ENCODE measurements at regions not wholly inside any gene's neighbourhood (a gene's known extent, or its start where the extent isn't known, plus 50 kb on each side); places are given as distances from the start of the nearest gene placed in this dataset.

DNA sequence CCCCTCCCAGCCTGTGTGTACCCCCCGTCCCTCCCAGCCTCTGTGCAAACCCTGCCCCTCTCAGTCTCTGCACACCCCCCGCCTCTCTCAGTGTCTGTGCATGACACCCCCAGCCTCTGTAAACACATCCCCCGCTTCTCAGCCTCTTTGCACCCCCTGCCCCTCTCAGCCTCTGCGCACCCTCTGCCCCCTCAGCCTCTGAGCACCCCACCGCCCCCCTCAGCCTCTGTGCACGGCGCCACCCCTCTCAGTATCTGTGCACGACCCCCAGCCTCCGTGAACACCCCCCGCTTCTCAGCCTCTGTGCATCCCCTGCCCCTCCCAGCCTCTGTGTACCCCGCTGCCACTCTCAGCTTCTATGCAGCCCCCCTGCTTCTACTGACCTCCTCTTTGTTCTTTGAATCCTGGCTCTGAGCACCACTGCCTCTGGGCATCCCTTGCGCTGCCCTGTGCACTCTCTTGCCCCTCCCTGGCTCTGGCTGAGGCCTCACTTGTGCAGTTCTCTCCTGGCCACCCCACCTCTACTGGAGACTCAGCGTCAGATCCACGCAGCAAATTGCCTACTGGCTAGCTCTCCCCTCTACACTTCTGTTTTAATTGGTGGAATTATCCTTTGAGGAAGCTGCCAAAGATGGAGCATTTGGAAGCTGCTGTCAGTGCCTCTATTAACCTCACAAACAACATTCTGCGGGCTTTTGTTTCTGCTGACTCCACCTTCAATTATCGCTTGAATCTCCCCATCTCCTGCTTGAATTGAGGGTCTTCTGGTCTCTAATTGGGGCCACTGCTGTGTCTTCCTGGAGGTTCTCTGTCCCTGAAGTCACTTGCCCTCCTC lies 838.6 kb downstream of the TBC1D22A start:
- DNase-seq (no peak), ATAC-seq (no peak)
- intact Hi-C loops (cut with DNase I) = no loop called here
- Histone ChIP-seq H3K4me3 (no peak overlapping the region), H3K4me1 (no peaks in the 10 kb centered on the region), H3K27ac (no peak overlapping the region), H3K36me3 (no peaks in the 10 kb centered on the region), H3K27me3 (peaks cover 0 to 30% of the 10 kb centered on the region in 2 donors), H3K9me3 (no peaks in the 10 kb centered on the region)
- TF ChIP-seq, protein P1, sequence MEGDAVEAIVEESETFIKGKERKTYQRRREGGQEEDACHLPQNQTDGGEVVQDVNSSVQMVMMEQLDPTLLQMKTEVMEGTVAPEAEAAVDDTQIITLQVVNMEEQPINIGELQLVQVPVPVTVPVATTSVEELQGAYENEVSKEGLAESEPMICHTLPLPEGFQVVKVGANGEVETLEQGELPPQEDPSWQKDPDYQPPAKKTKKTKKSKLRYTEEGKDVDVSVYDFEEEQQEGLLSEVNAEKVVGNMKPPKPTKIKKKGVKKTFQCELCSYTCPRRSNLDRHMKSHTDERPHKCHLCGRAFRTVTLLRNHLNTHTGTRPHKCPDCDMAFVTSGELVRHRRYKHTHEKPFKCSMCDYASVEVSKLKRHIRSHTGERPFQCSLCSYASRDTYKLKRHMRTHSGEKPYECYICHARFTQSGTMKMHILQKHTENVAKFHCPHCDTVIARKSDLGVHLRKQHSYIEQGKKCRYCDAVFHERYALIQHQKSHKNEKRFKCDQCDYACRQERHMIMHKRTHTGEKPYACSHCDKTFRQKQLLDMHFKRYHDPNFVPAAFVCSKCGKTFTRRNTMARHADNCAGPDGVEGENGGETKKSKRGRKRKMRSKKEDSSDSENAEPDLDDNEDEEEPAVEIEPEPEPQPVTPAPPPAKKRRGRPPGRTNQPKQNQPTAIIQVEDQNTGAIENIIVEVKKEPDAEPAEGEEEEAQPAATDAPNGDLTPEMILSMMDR (IDR thresholded peaks at IDR 0.05) = no peak

DNA sequence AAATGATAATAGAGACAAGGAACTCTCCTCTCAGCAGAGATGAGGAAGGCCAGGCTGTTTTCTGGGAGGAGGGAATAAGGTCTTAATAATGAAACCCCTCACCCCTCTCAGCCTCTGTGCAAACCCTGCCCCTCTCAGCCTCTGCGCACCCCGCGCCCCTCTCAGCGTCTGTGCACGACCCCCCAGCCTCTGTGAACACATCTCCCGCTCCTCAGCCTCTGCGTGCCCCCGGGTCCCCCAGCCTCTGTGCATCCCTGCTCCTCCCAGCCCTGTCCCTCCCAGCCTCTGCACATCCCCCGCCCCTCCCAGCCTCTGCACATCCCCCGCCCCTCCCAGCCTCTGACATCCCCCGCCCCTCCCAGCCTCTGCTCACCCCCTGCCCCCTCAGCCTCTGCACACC lies 837.8 kb downstream of the TBC1D22A start:
- Histone ChIP-seq H3K27ac (no peak overlapping the region), H3K4me3 (no peak overlapping the region), H3K27me3 (peaks cover 0 to 23% of the 10 kb centered on the region in 2 donors), H3K9me3 (no peaks in the 10 kb centered on the region), H3K36me3 (no peaks in the 10 kb centered on the region), H3K4me1 (no peaks in the 10 kb centered on the region)
- ATAC-seq = no peak
- intact Hi-C loops (cut with DNase I) = no loop called here
- TF ChIP-seq, protein P1 (IDR thresholded peaks at IDR 0.05) = no peak
- no peak for DNase-seq

DNA sequence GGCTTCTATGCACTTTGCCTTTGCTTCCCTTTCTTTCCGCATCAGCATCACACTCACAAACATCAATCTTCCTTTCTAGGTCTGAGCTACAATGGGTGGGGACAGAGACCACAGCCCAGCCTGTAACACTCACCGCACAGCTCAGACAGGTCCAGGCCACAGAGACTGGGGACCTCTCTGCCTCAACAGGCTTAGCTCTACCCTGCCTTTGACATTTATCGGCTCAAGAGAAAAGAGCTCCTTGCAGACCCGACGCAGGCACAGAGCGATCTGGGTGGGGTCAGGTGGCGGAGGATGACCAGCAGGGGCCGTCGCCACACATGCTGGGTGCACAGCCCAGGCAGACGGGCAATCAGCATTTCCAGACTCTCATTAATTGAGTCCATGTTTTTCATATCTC lies 837.3 kb downstream of the TBC1D22A start:
- H3K4me3 ChIP-seq = no peak overlapping the region
- intact Hi-C loops (cut with DNase I) = no loop called here
- no peaks in the 10 kb centered on the region for H3K9me3 ChIP-seq
- TF ChIP-seq, protein P1 (IDR thresholded peaks at IDR 0.05) = no peak
- DNase-seq = no peak
- no peaks in the 10 kb centered on the region for H3K36me3 ChIP-seq
- peaks cover 0 to 23% of the 10 kb centered on the region in 2 donors for H3K27me3 ChIP-seq
- no peak for ATAC-seq
- no peaks in the 10 kb centered on the region for H3K4me1 ChIP-seq
- H3K27ac ChIP-seq = no peak overlapping the region

DNA sequence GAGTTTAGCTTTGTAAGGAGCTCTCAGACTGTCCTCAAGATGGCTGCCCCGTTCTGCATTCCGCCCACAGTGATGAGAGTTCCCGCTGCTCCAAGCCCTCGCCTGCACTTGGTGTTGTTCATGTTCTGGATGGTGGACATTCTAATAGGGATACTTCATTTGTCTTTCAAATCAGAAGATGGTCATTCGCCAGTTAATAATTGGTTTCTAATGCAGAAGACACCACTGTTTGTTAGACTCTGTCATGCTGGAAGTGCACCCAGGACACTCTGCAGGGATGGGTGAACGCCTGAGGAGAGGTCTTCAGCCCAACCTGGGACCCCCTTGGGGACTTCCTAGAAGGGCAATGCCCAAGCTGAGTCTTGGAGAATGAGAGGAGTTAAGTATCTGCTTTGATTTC lies 836.4 kb downstream of the TBC1D22A start:
- no peak overlapping the region for H3K4me3 ChIP-seq
- ATAC-seq = no peak
- no peaks in the 10 kb centered on the region for H3K4me1 ChIP-seq
- H3K27ac ChIP-seq = no peak overlapping the region
- DNase-seq = no peak
- H3K36me3 ChIP-seq = no peaks in the 10 kb centered on the region
- H3K9me3 ChIP-seq = no peaks in the 10 kb centered on the region
- peaks cover 0 to 23% of the 10 kb centered on the region in 2 donors for H3K27me3 ChIP-seq
- TF ChIP-seq, protein P1 (IDR thresholded peaks at IDR 0.05) = no peak
- intact Hi-C loops (cut with DNase I) = no loop called here

DNA sequence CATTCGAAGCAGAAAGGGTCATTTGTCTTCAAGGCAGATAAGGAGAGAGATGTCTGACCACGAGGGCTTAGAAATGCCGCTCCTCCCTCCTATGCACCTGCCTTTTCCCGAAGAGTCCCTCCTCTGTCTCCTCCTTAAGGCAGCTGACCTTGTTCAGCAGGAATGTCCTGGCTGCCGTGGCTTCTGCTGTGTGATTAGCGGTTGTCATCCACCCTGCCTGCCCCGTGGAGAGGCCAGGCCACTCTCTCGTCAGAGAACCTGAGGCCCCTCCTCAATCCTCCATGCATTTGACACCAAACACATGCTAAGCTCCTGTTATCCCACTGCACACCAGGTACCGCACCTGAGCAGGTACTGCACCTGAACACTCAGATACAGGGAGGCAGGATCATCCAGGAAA lies 834.6 kb downstream of the TBC1D22A start:
- Histone ChIP-seq H3K36me3 (no peaks in the 10 kb centered on the region), H3K27ac (no peak overlapping the region), H3K4me1 (no peaks in the 10 kb centered on the region), H3K4me3 (no peak overlapping the region), H3K9me3 (no peaks in the 10 kb centered on the region), H3K27me3 (peaks cover 0 to 19% of the 10 kb centered on the region in 2 donors)
- TF ChIP-seq, protein P1 (IDR thresholded peaks at IDR 0.05) = no peak
- DNase-seq (no peak), ATAC-seq (no peak)
- intact Hi-C loops (cut with DNase I) = no loop called here

Data from left lung (tissue), 4 donors.